SU-DHL-6 (cell line): ENCODE measurements at regions not wholly inside any gene's neighbourhood (a gene's known extent, or its start where the extent isn't known, plus 50 kb on each side); places are given as distances from the start of the nearest gene placed in this dataset.

Experiments used
- H2AFZ ChIP-seq: fragments of 200-600 bp; sonication (generic); 2 replicates; pipeline ENCODE4 v1.6.1; 2014; ENCODE audit warnings: low read depth, mild to moderate bottlenecking, moderate library complexity, mixed read lengths, antibody characterized with exemption, low read length; ENCODE audit not compliant: severe bottlenecking
- H3F3A ChIP-seq: fragments of 200-600 bp; shearing (Covaris generic); 2 replicates; pipeline ENCODE4 v1.6.0; 2016; ENCODE audit warnings: antibody characterized with exemption, mild to moderate bottlenecking; ENCODE audit not compliant: insufficient read depth
- H3K27ac ChIP-seq: fragments of 200-600 bp; sonication (generic); 2 replicates; pipeline ENCODE4 v1.5.1; 2016; ENCODE audit warnings: low read depth, mild to moderate bottlenecking, low read length, moderate library complexity, mixed read lengths
- H3K27me3 ChIP-seq: fragments of 200-600 bp; sonication (generic), shearing (Covaris generic); 2 replicates; pipeline ENCODE4 v1.6.0; 2014; ENCODE audit warnings: mild to moderate bottlenecking, low read length
- H3K36me3 ChIP-seq: fragments of 200-600 bp; sonication (generic); 2 replicates; pipeline ENCODE4 v1.6.1; 2014; ENCODE audit warnings: mild to moderate bottlenecking, low read length, mixed read lengths
- H3K4me2 ChIP-seq: fragments of 300-600, 200-600 bp; shearing (Covaris generic), sonication (generic); 2 replicates; pipeline ENCODE4 v1.6.0; 2014; ENCODE audit warnings: low read length, low read depth, mild to moderate bottlenecking; ENCODE audit not compliant: poor library complexity, severe bottlenecking
- H3K4me3 ChIP-seq: fragments of 200-600 bp; sonication (generic); 2 replicates; pipeline ENCODE4 v1.5.1; 2014; ENCODE audit warnings: antibody characterized with exemption, low read length, mild to moderate bottlenecking, mixed read lengths; ENCODE audit not compliant: insufficient read depth, poor library complexity, severe bottlenecking
- H3K79me2 ChIP-seq: fragments of 200-600 bp; sonication (generic); 2 replicates; pipeline ENCODE4 v1.6.1; 2014; ENCODE audit warnings: mild to moderate bottlenecking, low read length, moderate library complexity; ENCODE audit not compliant: insufficient read depth
- H3K9ac ChIP-seq: fragments of 200-600 bp; sonication (generic); 2 replicates; pipeline ENCODE4 v1.7.0; 2014; ENCODE audit warnings: mild to moderate bottlenecking, low read length
- H3K9me2 ChIP-seq: fragments of 200-600 bp; sonication (generic); replicated peaks from 2 replicates; pipeline ENCODE4 v1.6.1; 2014; ENCODE audit warnings: low read length; ENCODE audit not compliant: insufficient read depth
- H3K9me3 ChIP-seq: fragments of 200-600 bp; sonication (generic); 2 replicates; pipeline ENCODE4 v1.6.1; 2014; ENCODE audit warnings: low read length, mixed read lengths; ENCODE audit not compliant: insufficient read depth
- H4K20me1 ChIP-seq: fragments of 200-600 bp; sonication (generic); 2 replicates; pipeline ENCODE4 v1.6.1; 2014; ENCODE audit warnings: low read depth, mild to moderate bottlenecking, antibody characterized with exemption, low read length, moderate library complexity, mixed read lengths
- CTCF ChIP-seq: fragments of 200-600 bp; sonication (generic); IDR thresholded peaks from one replicate; pipeline ENCODE4 v1.5.1; 2017; ENCODE audit warnings: antibody characterized with exemption, mild to moderate bottlenecking, low read length, moderate library complexity; ENCODE audit not compliant: insufficient read depth, poor library complexity, severe bottlenecking
- EZH2phosphoT487 ChIP-seq: fragments of 200-600 bp; sonication (generic), shearing (Covaris generic); conservative IDR thresholded peaks from 2 replicates; pipeline ENCODE4 v1.6.1; 2018; ENCODE audit warnings: mild to moderate bottlenecking, antibody characterized with exemption, low read length, moderate library complexity, mixed read lengths

GRCh38 chr13:85261757-85262346 is 537.4 kb downstream of the SLITRK6 start:
- Histone ChIP-seq H3K79me2 (no peaks in the 10 kb centered on the region), H3K4me2 (no peak overlapping the region), H2AFZ (no peak overlapping the region), H4K20me1 (no peaks in the 10 kb centered on the region), H3K36me3 (no peaks in the 10 kb centered on the region), H3K27ac (no peak overlapping the region), H3K27me3 (no peaks in the 10 kb centered on the region), H3K9ac (no peak overlapping the region), H3K9me3 (no peaks in the 10 kb centered on the region; the same call in 1 of the 2 replicates), H3F3A (no peaks in the 10 kb centered on the region), H3K4me3 (no peak overlapping the region), H3K9me2 (no peaks in the 10 kb centered on the region)
- TF ChIP-seq CTCF: no peak
- no peak for TF ChIP-seq EZH2phosphoT487

- Histone ChIP-seq H3K9ac (no peak overlapping the region), H4K20me1 (no peaks in the 10 kb centered on the region), H3K27ac (no peak overlapping the region), H3K9me2 (no peaks in the 10 kb centered on the region), H3K79me2 (no peaks in the 10 kb centered on the region), H3K36me3 (no peaks in the 10 kb centered on the region), H3K4me3 (no peak overlapping the region), H3K27me3 (no peaks in the 10 kb centered on the region), H2AFZ (no peak overlapping the region), H3K4me2 (no peak overlapping the region), H3F3A (no peaks in the 10 kb centered on the region), H3K9me3 (no peaks in the 10 kb centered on the region; the same call in 1 of the 2 replicates)
- TF ChIP-seq CTCF: no peak
- TF ChIP-seq EZH2phosphoT487: no peak
Measured at GRCh38 chr13:85260896-85261295, 538.3 kb downstream of the SLITRK6 start.

GRCh38 chr13:85255978-85256377 is 543.2 kb downstream of the SLITRK6 start:
- no peaks in the 10 kb centered on the region for H4K20me1 ChIP-seq
- no peak for TF ChIP-seq CTCF
- no peak for TF ChIP-seq EZH2phosphoT487
- H3K9me2 ChIP-seq: no peaks in the 10 kb centered on the region
- H3K9ac ChIP-seq: no peak overlapping the region
- no peaks in the 10 kb centered on the region for H3K79me2 ChIP-seq
- H3K27ac ChIP-seq: no peak overlapping the region
- no peak overlapping the region for H2AFZ ChIP-seq
- no peaks in the 10 kb centered on the region; the same call in 1 of the 2 replicates for H3K9me3 ChIP-seq
- no peaks in the 10 kb centered on the region for H3K27me3 ChIP-seq
- H3F3A ChIP-seq: no peaks in the 10 kb centered on the region
- H3K4me2 ChIP-seq: no peak overlapping the region
- no peaks in the 10 kb centered on the region for H3K36me3 ChIP-seq
- no peak overlapping the region for H3K4me3 ChIP-seq
